Vagina (tissue), 2 donors: ENCODE measurements at regions not wholly inside any gene's neighbourhood (a gene's known extent, or its start where the extent isn't known, plus 50 kb on each side); places are given as distances from the start of the nearest gene placed in this dataset.

Experiments used
- DNase-seq, 2 donors: peaks; one replicate each; pipeline ENCODE4 v3.0.0-alpha.2; 2017; ENCODE audit errors: extremely low spot score in 2 of 2
- H3K27ac ChIP-seq: fragments of 200-600 bp; sonication (generic); one replicate; pipeline ENCODE4 v1.5.1; 2019
- H3K27me3 ChIP-seq: fragments of 200-600 bp; sonication (generic); one replicate; pipeline ENCODE4 v1.5.1; 2019
- H3K36me3 ChIP-seq, 2 donors: fragments of 200-600 bp; sonication (generic); one replicate each; pipeline ENCODE4 v1.5.1; 2017 to 2019
- H3K4me1 ChIP-seq: fragments of 200-600 bp; sonication (generic); one replicate; pipeline ENCODE4 v1.5.1; 2019
- H3K4me3 ChIP-seq, 2 donors: fragments of 200-600 bp; sonication (generic); 1 replicate in 1 of 2; 2 replicates in 1 of 2; pipeline ENCODE4 v1.5.1; 2016 to 2019
- H3K9me3 ChIP-seq: fragments of 200-600 bp; sonication (generic); one replicate; pipeline ENCODE4 v1.5.1; 2019
- POLR2A ChIP-seq, 2 donors: fragments of 450-650 bp; IDR thresholded peaks; one replicate each; pipeline ENCODE4 v1.6.1; 2017; ENCODE audit warnings: antibody characterized with exemption in 2 of 2, mild to moderate bottlenecking in 2 of 2, moderate library complexity in 2 of 2
- POLR2AphosphoS5 ChIP-seq, 2 donors: sonication (generic); formaldehyde crosslinking; IDR thresholded peaks; one replicate each; pipeline ENCODE4 v1.9.0; 2017; ENCODE audit warnings: antibody characterized with exemption in 2 of 2, mild to moderate bottlenecking in 2 of 2, low read depth in 1 of 2; ENCODE audit not compliant: insufficient read depth in 1 of 2
- intact Hi-C: fragments of 100-400 bp; cut with DNase I; formaldehyde crosslinking; loops from one replicate; pipeline ENCODE4 v1.15.1; 2023
- TF ChIP-seq, protein P1 (sequence below), 3 experiments: fragments of 450-650 bp in 2 of 3; fragments of 200-600 bp in 1 of 3; sonication (generic) in 1 of 3; IDR thresholded peaks; one replicate each; pipeline ENCODE4 v1.5.1; 2017 to 2019; ENCODE audit warnings: antibody characterized with exemption in 3 of 3, mild to moderate bottlenecking in 2 of 3, moderate library complexity in 2 of 3

DNA sequence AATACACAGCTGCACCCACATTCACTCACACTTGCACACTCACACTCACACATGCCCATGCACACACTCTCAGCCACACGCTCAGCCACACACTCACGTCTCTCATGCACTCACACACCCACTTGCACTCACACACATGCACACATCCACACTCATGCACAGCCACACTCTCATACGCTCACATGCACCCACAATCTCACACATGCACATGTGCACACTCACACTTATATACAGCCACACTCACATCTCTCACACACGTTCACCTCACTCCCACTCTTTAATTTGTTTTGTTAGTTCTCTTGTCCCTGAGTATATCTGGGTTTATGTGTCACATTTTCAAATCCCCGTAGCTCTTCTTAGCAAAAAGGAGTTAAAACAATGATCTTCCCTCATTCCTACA is 114.9 kb downstream of the LRATD1 start:
- TF ChIP-seq, protein P1, sequence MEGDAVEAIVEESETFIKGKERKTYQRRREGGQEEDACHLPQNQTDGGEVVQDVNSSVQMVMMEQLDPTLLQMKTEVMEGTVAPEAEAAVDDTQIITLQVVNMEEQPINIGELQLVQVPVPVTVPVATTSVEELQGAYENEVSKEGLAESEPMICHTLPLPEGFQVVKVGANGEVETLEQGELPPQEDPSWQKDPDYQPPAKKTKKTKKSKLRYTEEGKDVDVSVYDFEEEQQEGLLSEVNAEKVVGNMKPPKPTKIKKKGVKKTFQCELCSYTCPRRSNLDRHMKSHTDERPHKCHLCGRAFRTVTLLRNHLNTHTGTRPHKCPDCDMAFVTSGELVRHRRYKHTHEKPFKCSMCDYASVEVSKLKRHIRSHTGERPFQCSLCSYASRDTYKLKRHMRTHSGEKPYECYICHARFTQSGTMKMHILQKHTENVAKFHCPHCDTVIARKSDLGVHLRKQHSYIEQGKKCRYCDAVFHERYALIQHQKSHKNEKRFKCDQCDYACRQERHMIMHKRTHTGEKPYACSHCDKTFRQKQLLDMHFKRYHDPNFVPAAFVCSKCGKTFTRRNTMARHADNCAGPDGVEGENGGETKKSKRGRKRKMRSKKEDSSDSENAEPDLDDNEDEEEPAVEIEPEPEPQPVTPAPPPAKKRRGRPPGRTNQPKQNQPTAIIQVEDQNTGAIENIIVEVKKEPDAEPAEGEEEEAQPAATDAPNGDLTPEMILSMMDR (IDR thresholded peaks at IDR 0.05), result no peak
- TF ChIP-seq POLR2AphosphoS5 (IDR thresholded peaks at IDR 0.05; ENCODE audit: insufficient read depth in 1 of 2, low read depth in 1 of 2) (no peak), POLR2A (IDR thresholded peaks at IDR 0.05) (no peak)
- intact Hi-C loops, result no loop called here
- Histone ChIP-seq H3K4me1 (no peaks in the 10 kb centered on the region), H3K9me3 (no peaks in the 10 kb centered on the region), H3K4me3 (no peak overlapping the region), H3K27ac (no peak overlapping the region), H3K36me3 (no peaks in the 10 kb centered on the region), H3K27me3 (no peaks in the 10 kb centered on the region)
- no peak for DNase-seq

DNA sequence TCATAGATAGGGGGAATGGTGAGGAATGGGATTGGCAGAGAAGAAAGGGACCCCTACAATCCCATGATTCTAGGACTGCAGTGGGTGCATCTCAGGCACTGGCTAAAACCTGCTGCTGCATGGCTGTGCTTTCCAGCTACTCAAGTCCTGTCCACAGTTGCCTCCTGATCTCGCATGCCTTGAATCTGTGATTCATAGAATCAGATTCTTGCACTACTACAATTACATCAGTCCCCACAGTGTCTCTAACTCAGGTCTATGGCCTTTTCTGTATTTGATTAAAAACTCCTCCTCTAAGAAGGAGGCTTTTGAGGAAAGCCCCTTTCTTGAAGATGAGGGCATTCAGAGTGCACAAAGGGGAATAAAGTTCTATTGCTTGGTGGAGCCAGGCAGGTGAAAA is 117.4 kb downstream of the LRATD1 start:
- Histone ChIP-seq H3K9me3 (no peaks in the 10 kb centered on the region), H3K27me3 (no peaks in the 10 kb centered on the region), H3K27ac (no peak overlapping the region), H3K4me3 (no peak overlapping the region), H3K4me1 (no peaks in the 10 kb centered on the region), H3K36me3 (no peaks in the 10 kb centered on the region)
- no peak for DNase-seq
- intact Hi-C loops, result no loop called here
- TF ChIP-seq POLR2AphosphoS5 (IDR thresholded peaks at IDR 0.05; ENCODE audit: insufficient read depth in 1 of 2, low read depth in 1 of 2) (no peak), POLR2A (IDR thresholded peaks at IDR 0.05) (no peak)
- TF ChIP-seq, protein P1 (IDR thresholded peaks at IDR 0.05), result no peak

DNA sequence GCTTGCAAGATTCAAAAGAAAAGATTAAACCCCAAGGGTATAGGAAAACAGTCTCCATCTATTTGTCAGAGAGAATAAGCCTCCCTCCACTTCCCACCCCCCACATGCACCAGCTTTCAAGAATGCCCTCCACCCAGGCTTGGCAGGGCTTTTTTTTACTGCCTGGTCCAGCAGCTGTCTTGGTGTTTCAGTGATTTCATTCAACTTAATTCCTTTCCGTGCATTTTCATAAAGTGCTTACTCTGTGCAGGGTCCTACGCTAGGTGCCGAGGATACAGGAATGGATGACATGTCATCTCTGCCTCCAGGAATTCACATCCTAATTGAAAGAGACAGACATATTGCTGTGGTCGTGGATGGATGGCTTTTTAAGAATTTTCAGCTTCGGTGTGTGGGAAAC is 117.9 kb downstream of the LRATD1 start:
- Histone ChIP-seq H3K4me3 (no peak overlapping the region), H3K36me3 (no peaks in the 10 kb centered on the region), H3K27me3 (no peaks in the 10 kb centered on the region), H3K27ac (no peak overlapping the region), H3K4me1 (no peaks in the 10 kb centered on the region), H3K9me3 (no peaks in the 10 kb centered on the region)
- DNase-seq, result no peak
- TF ChIP-seq POLR2A (IDR thresholded peaks at IDR 0.05) (no peak), POLR2AphosphoS5 (IDR thresholded peaks at IDR 0.05; ENCODE audit: insufficient read depth in 1 of 2, low read depth in 1 of 2) (no peak)
- TF ChIP-seq, protein P1 (IDR thresholded peaks at IDR 0.05), result no peak
- intact Hi-C loops, result no loop called here

DNA sequence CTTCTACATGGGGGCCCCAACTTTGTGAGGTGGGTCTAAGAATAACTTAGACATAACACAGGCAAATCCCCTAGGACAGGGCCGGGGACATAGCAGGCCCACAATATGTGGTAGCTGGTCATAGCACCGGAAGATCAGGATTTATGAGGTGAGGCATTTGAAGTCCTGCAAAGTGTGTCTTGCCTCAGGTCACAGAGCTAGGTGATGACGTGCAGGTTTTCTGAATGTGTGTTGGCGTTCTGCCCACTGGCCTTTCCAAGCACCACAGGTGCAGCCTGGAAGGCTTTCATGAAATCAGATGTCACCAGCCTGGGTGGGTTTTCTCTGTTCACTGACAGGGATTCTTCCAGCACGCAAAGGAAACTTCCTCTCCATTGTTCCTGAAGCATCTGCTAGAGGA is 119.1 kb downstream of the LRATD1 start:
- DNase-seq, result no peak
- Histone ChIP-seq H3K27ac (no peak overlapping the region), H3K4me3 (no peak overlapping the region), H3K9me3 (no peaks in the 10 kb centered on the region), H3K27me3 (no peaks in the 10 kb centered on the region), H3K4me1 (no peaks in the 10 kb centered on the region), H3K36me3 (no peaks in the 10 kb centered on the region)
- TF ChIP-seq POLR2AphosphoS5 (IDR thresholded peaks at IDR 0.05; ENCODE audit: insufficient read depth in 1 of 2, low read depth in 1 of 2) (no peak), POLR2A (IDR thresholded peaks at IDR 0.05) (no peak)
- TF ChIP-seq, protein P1 (IDR thresholded peaks at IDR 0.05), result no peak
- intact Hi-C loops, result no loop called here

DNA sequence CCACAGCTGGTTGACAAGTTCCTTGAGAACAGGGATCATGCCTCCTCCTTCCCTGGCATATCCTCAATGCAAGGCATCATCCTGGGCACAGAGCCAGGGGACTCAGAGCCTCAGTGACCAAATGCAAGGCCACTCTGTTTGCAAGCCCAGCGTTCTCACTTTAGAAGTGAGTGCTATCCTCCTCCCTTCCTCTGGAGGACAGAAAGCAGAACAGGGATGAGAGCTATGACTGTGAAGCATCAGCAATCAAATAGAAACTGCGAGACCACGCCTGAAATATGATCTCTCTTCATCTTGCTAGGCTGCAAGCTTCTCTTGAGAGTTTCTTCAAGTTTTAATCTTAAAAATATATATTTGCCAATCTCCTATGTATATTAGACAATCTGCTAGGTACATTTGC is 119.8 kb downstream of the LRATD1 start:
- intact Hi-C loops, result no loop called here
- no peaks in the 10 kb centered on the region for H3K36me3 ChIP-seq
- no peaks in the 10 kb centered on the region for H3K27me3 ChIP-seq
- no peaks in the 10 kb centered on the region for H3K9me3 ChIP-seq
- TF ChIP-seq POLR2A (IDR thresholded peaks at IDR 0.05) (no peak), POLR2AphosphoS5 (IDR thresholded peaks at IDR 0.05; ENCODE audit: insufficient read depth in 1 of 2, low read depth in 1 of 2) (no peak)
- TF ChIP-seq, protein P1 (IDR thresholded peaks at IDR 0.05), result no peak
- H3K27ac ChIP-seq, result no peak overlapping the region
- no peaks in the 10 kb centered on the region for H3K4me1 ChIP-seq
- no peak for DNase-seq
- no peak overlapping the region for H3K4me3 ChIP-seq
